Fibroblast of lung (primary cell): ENCODE measurements at regions not wholly inside any gene's neighbourhood (a gene's known extent, or its start where the extent isn't known, plus 50 kb on each side); places are given as distances from the start of the nearest gene placed in this dataset.

Source experiments
- CTCF ChIP-seq, 2 donors: IDR thresholded peaks in 1 of 2; conservative IDR thresholded peaks in 1 of 2; 1 replicate in 1 of 2; 2 replicates in 1 of 2; pipeline ENCODE4 v1.5.1; 2011 to 2012; ENCODE audit warnings: low read length in 2 of 2, control low read depth in 1 of 2, inconsistent platforms in 1 of 2, low read depth in 1 of 2, mild to moderate bottlenecking in 1 of 2
- EZH2 ChIP-seq: IDR thresholded peaks from 2 replicates; pipeline ENCODE4 v1.5.1; 2012; ENCODE audit warnings: low read length, control low read depth, mild to moderate bottlenecking; ENCODE audit errors: missing control alignments

GRCh38 chr5:128796506-128796905 is 168.8 kb upstream of the SLC27A6 start:
- no peak for TF ChIP-seq CTCF (conservative IDR thresholded peaks at IDR 0.05 in 1 of 2, IDR thresholded peaks at IDR 0.05 in 1 of 2; ENCODE audit: low read depth in 1 of 2, low read length in 2 of 2)
- no peak for TF ChIP-seq EZH2
